NK-92 (cell line): ENCODE measurements at regions not wholly inside any gene's neighbourhood (a gene's known extent, or its start where the extent isn't known, plus 50 kb on each side); places are given as distances from the start of the nearest gene placed in this dataset.
"Not testable (repeated sequence)": the region's sequence is repeated elsewhere in the genome, so short reads cannot be mapped to it uniquely, and the experiment has no call there.

Source experiments
- DNase-seq: peaks from one replicate; lab custom pipeline; 2025; ENCODE audit not compliant: unreplicated experiment; lab: John Stamatoyannopoulos, UW

DNA sequence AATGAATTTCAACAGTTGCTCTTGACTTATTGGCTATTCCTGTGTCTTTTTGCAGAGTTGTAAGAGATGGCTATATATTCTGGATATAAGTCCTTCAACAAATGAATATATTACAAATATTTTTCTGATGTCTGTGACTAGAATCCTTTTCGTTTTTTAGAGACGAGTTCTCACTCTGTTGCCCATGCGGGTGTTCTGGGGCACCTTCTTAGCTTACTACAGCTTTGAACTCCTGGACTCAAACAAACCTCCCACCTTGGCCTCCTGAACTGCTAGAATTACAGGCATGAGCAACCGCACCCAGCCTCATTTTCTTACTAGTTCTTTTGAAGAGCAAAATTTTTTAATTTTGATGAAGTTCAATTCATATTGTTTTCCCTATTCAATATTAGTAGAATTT is 287.8 kb downstream of the LIG4 start:
- DNase-seq = no peak

- DNase-seq = not testable (repeated sequence)
These were observed 288.8 kb downstream of the LIG4 start for GRCh38 chr13:107926515-107926914.

DNA sequence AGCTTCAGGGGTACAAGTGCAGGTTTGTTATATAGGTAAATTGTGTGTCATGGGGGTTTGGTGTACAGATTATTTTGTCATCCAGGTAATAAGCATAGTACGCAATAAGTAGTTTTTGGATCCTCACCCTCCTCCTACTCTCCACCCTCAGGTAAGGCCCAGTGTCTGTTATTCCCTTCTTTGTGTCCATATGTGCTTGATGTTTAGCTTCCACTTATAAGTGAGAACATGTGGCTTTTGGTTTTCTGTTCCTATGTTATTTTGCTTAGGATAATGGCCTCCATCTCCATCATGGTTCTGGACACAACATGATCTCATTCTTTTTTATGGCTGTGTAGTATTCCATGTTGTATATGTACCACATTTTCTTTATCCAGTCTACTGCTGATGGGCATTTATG is 298.4 kb downstream of the LIG4 start:
- not testable (repeated sequence) for DNase-seq

DNA sequence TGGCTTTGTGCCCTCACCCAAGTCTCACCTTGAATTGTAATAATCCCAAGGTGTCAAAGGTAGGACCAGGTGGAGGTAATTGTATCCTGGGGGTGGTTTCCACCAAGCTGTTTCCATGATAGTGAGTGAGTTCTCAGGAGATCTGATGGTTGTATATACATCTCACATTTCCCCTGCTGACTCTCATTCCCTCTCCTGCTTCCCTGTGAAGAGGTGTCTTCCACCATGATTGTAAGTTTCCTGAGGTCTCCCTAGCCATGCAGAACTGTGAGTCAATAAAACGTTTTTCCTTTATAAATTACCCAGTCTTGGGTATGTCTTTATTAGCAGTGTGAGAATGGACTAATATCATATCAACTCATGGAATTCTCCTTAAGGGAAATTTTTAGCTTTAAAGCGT is 302.6 kb downstream of the LIG4 start:
- no peak for DNase-seq

DNA sequence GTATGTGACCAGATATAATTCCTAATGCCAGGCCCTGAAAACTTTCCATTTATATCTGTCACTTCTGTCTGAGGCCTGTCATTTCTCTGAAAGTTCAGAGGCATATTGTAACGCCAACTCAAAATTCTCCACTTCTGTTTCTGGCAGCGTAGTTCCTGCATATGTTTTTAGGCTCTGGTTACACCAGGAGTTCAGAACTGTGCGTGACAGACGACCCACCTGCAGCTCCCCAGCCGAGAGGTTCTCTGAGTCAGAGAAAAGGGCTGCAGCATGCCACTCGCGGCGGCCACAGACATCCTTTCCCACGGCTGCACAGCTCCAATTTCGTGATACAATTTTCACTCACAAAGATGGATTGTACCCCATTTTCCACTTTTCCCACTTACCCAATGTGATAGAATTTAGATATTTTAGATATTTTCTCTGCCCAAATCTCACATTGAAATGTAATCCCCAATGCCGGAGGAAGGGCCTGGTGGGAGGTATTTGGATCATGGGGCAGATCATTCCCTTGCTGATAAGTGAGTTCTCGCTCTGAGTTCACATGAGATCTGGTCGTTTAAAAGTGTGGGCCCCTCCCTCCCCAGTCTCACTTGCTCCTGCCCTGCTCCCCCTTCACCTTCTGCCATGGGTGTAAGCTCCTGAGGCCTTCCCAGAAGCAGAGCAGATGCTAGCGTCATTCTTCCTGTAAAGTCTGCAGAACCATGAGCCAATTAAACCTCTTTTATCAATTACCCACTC is 308.1 kb downstream of the LIG4 start:
- no peak for DNase-seq

GRCh38 chr13:107906131-107906530 is 309.2 kb downstream of the LIG4 start:
- no peak for DNase-seq

DNA sequence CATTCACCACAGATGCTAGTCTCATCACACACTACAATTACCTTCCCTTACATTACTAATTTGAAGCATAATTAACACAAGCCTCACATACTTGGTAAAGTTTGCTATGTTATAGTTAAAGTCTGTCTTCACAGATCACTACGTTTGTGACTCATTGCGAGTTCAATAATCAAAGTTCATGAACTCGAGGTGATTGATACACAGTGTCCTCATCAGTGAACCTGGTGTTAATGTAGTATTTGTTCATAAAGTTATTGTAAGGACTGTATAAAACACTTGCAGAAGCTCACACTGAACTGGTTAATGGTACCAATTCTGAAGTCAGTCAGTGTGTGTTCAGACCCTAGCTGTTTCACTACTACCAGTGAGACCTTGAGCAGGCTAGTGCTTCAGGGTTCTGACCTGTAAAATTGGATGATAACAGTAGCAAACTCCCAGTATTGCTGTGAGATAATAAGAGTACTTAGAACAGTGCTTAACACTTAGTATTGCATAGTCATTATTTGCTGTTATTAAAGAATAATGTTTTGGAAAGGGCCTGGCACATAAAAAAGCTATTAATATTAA is 313.3 kb downstream of the LIG4 start:
- DNase-seq = no peak

DNA sequence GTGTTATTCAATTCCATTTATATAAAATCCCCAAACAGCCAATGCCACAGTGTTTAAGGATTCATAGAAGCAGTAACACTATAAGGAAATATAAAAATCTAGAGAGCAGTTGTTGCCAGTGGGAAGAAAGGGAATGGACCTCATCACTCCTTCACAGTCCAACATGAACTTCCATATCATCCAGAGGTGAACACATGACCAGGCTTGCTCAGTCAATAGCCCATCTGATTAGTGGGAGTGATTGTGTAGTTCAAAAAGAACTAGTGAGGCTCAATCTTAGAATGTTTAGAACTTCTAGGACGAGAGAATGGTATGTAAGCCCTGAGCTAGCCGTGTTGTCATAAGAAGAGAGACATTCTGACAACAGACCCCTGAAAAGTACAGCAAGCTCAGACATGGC is 314.1 kb downstream of the LIG4 start:
- DNase-seq = no peak

- DNase-seq = no peak
These were observed 314.6 kb downstream of the LIG4 start for GRCh38 chr13:107900775-107901174.

DNA sequence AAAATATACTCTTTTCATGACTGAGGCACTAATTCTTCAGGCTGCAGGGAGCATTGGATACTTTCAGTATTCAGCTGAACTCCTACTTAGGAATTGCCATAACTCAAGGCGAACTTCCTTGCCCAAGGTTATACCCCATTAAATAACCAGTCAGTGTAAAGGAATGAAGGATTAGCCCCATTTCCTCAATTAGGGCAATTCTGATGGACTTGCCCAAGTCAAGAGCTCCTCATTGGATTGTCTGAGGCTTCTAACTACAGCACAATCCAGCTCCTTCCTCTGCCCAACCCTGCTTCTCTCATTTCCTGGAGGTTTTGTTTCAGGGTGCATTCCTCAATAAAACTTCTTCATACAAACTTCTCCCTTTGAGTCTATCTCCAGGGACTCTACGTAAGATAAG is 329.2 kb downstream of the LIG4 start:
- DNase-seq = no peak

DNA sequence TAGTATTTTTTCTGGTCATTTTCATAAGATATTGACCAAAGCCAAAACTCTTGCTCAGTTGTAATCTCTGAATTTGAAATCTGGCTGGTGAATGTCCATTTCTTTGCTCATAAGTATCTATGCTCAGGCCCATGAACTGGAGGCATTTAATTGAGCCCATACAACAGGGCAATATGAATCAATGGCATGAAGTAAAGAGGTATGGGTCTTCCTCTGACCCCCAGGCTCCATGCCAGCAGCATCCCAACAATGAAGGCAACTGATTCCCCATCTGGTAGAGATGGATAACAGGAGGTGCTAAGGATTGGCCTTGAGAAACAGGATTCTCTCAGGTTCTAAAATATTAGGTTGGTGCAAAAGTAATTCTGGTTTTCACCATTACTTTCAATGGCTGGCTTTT is 330.8 kb downstream of the LIG4 start:
- DNase-seq = no peak

DNA sequence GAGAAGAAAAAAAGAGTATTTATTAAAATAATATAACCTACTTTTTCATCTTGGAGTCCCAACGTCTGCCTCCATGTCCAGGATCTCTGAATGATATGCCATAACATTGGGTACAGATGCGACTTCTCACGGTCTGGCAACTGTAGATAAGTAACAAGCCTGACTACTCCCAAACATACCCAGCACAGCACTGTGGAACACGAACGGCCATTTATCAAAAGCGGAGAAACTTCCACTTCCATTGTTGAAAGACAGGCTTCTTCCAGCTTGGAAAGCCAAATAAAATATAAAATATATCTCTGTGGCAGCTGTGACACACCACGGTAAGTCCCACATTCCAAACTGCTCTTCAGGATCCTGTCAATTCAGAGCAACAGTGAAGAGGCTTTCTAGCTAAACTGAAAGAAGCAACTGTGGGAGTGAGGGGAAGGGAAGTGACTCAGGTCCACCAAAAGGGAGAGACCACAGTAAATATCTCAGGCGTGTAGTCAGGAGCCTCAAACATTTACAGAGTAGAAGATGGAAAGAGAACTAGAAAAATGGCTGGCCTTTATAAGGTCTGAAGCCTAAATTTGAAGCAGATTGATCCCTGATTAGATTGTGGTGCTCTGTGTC is 331.7 kb downstream of the LIG4 start:
- DNase-seq = no peak

DNA sequence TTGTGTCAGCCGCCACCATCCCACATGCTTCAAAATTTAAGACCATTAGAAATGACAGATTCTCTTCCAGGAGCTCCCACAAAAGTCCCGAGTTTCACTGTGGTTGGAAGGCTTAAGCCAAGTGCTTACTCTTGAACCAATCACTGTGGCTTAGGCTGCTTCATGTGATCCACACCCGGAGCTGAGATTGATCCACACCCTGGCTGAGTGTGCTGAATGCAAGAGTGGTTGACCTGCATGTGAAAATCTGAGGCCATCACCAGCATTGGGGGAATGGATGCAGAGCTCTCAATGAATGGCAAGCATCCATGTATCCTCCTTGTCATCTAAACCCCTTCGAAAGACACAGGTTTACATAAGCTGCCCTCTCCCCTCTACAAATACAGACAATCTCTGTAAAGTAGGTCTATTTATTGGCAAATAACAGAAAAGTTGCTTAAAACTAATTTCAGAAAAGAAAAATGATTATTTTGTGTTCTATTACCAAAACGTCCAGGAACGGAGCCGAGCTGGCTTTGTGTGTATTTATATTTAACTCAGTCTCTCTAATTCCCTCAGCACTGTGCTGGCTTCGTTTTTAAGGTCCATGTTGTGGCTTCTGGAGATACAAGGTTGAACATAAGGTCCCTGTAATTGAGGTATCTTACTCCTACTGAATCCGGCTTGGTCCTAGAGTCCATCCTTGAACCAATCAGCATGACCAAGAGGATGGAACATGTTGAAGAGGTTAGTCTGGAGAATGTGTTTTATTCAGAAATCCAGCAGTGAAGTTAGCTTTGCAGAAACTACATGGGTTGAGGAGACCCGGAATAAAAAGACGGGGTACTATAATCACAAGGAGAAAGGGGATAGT is 332.4 kb downstream of the LIG4 start:
- DNase-seq = no peak

- DNase-seq = no peak
These were observed 334.0 kb downstream of the LIG4 start for GRCh38 chr13:107881362-107881761.

DNA sequence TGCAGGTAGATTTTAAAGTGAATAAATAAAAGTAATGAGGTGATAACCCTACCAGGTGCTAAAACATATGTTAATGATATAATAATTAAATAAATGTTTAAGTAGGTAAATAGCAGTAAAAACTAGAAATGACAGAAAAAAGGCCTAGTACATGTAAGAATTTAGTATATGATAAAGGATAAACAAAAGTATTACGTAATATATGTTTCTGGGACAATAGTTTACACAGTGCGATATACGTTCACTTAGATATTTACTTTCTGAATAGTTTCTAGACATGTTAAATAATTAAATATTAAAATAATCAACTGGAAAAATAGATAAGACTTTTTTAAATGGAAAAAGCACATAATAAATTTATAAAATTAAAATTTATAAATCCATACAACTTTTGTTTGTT is 340.9 kb downstream of the LIG4 start:
- no peak for DNase-seq

DNA sequence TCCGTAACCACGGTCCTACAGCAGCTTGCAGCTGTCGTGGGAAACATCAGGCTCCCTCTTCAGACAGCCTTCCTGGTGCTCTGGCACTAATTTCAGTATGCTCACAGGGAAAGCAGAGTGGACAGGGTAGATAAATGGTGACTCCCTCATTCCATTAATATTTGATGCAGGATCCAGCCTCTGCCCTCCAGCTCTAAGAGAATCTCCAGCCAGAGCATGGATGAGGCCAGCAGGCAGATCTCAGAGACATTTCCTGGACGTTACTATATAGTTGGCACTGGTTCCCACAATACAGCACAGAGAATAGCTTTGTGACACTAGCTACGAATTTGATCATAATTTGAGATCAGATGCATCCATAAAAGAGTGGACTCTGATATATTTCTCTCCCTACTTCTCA is 341.4 kb downstream of the LIG4 start:
- DNase-seq = no peak

GRCh38 chr13:107870400-107870799 is 344.9 kb downstream of the LIG4 start:
- no peak for DNase-seq

DNA sequence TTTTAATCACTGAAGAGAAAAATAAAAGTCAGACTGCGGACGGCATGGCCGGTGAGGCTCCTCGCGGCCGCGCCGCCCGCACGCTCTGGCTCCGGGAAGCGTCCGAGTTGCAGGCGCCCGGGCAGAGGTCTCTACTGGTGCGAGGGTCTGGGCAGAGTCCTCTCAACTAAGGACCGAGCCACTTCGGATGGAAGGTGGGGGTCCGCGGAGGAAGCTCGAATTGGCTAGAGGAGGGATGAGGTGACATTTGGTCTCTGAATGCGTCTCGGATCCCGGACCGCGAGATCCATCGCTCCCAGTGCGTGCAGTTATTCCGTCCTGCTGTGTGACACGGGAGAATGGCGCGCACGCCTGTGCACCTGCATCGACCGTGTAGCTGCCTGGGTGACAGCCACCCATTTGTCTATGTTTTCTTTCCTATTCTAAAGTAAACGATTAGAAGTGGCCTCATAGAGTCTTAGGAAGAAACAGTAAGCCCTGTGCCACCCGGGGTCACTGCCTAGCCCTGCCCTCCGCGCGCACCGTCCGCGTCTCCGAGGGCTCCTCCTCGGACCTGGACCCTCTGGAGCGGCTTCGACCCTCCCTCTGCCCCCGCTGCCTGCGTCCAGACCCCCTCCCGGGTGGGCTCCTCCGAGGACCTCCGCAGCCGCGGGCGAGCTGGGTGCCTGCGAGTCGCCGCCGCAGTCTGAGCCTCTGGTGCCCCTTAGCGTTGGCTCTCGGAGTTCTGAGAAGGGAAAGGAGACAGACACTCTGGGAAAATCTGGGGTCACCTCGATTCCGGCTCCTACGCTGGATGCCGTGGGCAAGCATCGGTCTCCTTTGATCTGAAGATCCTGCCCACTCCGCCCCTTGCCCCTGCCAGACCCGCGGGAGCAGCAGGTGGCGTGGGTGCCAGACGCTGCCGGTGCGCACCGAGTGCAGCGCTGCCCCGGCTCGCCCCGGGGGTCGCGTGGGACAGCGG is 347.4 kb downstream of the LIG4 start:
- no peak for DNase-seq

DNA sequence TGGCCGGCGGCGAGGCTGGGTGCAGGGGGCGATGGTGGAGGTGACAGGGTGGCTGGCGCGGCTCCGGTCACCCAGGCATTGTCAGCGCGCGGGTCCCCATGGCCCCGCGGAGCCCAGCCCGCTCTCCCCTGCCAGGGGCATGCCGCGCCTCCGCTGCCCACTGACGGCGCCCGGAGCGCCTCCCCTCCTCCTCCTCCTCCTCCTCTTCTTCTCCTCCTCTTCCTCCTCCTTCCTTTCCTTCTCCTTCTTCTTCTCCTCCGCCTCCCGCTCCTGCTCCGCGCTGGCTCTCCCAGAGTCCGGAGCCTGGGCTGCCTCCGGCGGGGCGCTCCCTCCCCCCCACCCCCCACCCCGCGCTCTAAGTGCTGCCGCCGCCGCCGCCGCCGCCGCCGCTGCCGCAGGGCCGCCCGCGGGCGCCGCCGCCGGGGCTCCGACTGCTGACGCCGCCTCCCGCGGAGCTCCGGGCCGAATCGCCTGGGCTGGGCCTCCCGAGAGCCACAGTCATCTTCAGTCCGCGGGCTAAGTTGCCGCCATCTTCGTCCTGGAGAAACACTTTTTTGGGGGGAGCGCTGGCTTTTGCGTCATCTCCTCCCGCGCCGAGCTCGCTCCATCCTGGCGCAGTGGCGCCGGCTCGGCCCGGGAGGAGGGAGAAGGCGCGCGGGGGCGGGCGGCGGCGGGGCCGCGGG is 348.3 kb downstream of the LIG4 start:
- DNase-seq = no peak
